ENCODE measurements at regions not wholly inside any gene's neighbourhood (a gene's known extent, or its start where the extent isn't known, plus 50 kb on each side); places are given as distances from the start of the nearest gene placed in this dataset.
"Not testable (repeated sequence)": the region's sequence is repeated elsewhere in the genome, so short reads cannot be mapped to it uniquely, and the experiment has no call there.

- DNase-seq = no peak
These were observed 54.7 kb upstream of the ARSJ start for GRCh38 chr4:114034189-114034588.

DNA sequence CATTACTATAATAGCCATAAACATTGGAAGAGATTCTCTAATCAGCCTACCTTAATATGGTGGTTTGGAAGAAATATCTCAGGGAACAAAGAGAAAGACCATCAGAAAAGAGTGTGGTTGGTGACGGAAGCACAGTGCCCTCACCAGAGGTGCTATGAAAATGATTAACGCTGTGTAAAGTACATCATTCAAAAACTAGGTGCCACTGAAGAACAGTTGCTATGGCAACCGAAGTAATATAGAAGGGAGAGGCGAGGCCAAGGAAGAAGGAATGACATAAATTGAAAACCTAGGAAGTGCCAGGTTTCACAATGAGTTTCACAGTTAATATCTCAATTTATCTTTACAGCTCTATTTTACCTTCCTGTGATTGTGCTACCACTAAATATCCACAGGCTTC is 57.0 kb upstream of the ARSJ start:
- no peak for DNase-seq

- DNase-seq = no peak
These were observed 57.4 kb upstream of the ARSJ start for GRCh38 chr4:114036864-114037263.

DNA sequence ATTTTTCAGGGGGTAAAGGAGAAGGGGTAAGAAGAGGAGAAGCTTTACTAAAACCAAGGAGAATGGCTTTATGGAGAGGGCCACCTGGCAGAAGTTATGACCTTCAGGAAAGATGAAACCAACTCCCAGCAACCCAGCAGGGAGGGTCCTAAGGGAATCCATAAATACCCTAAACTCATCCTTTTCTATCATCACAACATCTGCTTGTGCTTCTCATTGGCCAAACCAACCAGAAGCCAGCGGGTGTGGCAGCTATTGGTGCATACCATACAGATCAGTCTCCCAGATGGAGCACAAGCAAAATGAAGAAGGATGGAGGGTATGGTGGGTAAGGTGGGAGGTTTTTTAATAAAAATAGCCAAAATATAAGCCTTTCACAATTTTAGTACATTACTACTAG is 58.5 kb upstream of the ARSJ start:
- DNase-seq = no peak

DNA sequence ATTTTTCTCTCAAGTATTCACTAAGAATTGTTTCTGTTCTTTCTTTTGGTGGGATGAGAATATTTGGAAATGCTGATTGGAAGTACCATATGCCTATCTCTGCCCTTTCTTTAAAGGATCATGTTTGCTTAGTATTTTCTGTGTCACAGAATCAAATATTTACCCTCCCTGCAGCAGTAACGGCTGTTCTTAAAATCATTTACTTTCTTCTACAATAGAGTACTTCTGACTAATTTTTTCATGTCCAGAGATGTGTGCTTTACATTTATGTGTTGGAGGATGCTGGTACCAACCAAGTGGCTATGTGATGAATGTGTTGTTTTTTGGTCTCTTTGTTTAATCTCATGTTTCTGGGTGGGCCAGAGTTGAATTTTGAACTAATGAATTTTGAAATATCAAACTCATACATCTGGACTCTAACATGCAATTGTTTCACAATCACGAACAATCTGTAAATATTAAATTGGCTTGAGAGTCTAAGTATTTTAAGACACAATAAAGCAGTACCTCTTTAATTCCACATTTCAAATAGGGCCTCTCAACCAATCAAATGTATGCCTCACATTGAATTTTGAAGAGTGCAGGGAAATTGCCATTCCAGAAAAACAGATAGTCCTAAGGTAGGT is 59.4 kb upstream of the ARSJ start:
- DNase-seq = no peak

GRCh38 chr4:114040319-114041116 is 61.1 kb upstream of the ARSJ start:
- no peak for DNase-seq

GRCh38 chr4:114041117-114041475 is 61.6 kb upstream of the ARSJ start:
- DNase-seq = no peak

DNA sequence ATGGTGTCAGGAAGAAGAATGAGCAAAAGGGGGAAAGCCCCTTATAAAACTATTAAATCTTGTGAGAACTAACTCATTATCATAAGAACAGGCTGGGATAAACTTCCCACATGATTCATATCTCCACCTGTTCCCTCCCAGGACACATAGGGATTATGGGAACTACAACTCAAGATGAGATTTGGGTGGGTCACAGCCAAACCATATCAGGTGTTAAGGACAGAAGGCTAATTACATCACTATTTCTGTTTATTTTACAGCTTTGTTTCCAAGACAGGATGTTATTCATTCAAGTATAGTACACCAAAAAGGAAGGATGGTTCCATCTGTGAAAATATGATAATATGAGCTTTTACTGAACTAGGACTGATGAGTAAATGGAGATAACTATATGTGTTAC is 63.7 kb upstream of the ARSJ start:
- DNase-seq = no peak

DNA sequence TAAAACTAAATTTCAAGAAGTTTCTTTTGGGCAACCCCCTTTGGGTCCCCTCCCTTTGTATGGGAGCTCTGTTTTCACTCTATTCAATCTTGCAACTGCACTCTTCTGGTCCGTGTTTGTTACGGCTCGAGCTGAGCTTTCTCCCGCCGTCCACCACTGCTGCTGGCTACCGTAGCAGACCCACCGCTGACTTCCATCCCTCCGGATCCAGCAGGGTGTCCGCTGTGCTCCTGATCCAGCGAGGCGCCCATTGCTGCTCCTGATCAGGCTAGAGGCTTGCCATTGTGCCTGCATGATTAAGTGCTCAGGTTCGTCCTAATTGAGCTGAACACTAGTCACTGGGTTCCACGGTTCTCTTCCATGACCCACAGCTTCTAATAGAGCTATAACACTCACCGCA is 64.9 kb upstream of the ARSJ start:
- not testable (repeated sequence) for DNase-seq

DNA sequence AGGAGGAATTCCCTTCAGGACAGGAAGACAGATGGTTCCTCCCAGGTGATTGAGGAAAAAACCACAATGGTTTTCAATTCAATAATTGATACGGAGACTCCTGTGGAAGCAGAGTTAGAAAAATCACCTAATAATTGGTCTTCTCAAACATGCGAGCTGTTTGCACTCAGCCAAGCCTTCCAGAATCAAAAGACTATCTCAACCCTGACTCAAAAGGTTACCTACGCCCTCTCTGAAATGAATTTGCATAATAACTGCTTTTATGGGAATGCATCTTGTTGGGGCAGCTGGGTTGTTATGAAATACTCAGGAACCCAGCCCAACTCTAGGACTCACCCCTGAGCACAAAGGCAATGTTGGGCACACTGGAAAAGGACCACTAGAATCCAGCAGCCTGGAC is 66.9 kb upstream of the ARSJ start:
- no peak for DNase-seq

DNA sequence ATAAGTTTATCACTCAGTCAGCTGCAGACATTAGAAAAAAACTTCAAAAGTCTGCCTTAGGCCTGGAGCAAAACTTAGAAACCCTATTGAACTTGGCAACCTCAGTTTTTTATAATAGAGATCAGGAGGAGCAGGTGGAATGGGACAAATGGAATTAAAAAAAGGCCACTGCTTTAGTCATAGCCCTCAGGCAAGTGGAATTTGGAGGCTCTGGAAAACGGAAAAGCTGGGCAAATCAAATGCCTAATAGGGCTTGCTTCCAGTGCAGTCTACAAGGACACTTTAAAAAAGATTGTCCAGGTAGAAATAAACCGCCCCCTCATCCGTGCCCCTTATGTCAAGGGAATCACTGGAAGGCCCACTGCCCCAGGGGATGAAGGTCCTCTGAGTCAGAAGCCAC is 68.7 kb upstream of the ARSJ start:
- DNase-seq = not testable (repeated sequence)

GRCh38 chr4:114052227-114052626 is 72.8 kb upstream of the ARSJ start:
- no peak for DNase-seq

DNA sequence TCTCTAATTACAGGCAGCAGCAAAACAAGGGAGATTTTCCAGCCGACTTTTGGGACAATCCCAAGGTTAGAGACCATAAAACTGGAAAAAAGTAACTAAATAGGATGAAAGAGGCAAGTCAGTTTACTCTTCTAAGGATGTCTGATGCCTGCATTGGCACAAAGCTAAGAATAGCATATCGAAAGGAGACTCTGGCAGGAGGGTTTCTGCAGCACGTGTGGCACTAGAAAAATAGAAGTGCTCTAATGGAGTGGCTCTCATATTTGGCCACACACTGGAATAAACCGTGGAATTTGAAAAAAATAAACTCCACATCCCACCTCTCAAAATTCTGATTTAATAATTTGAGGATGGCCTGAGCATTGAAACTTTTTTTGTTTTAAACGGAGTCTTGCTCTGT is 77.2 kb upstream of the ARSJ start:
- no peak for DNase-seq

- DNase-seq = no peak
These were observed 78.3 kb upstream of the ARSJ start for GRCh38 chr4:114057746-114058145.

DNA sequence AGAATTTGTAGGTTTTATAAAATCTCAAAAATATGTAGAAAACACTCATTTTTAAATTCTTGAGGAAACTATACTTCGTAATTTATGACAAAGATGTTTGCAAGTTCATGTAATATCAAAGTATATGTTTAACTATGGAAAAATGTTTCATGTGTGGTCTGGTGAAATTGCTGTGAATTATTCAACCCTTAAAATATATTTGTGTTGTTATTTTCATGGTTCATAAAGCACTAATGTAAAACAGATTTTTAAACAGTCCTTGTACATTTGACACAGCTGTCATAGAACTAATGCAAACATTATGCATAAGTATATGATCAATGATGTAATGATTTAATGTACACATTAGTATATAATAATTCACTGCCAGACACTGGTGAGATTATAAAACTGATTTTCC is 83.1 kb upstream of the ARSJ start:
- no peak for DNase-seq

DNA sequence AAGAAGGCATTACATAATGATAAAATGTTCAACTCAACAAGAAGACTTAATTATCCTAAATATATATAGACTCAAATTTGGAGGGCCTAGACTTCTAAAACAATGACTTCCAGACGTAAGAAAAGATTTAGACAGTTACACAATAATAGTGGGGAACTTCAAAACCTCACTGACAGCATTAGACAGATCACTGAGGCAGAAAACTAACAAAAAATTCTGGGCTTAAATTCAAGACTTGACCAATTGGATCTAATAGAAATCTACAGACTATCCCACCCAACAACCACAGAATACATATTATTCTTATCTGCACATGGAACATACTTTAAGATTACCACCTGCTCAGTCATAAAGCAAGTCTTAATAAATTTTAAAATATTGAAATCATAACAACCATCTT is 93.3 kb upstream of the ARSJ start:
- no peak for DNase-seq

DNA sequence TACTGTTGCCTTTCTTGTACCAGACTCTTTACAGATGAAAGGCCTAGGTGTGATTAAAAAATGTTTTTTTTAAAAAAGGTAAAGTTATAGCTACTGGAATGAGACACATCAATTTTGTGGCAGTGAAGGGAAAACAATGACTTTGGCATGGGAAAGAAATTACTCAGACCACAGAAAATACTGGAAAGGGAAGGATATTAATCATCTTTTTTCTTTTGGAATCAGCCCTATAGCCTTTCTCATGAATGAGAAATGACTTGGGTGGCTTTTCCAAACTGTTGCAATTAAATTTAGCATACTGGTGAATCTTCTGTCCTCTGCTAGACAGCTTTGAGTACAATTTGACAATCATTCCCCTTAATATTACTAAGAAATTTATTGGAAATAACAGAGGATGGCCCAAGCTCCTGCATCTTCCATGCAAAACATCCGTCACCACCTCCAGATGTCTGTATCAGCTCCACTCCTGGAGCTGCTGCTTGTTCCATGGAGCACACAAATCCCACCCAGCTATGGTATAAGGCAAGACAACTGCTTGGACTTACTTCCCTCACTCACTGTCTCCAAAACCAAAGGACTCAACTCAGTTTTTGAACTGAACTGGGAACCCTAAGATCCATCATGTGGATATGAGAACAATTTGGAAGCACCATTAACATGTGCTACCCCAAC is 97.6 kb upstream of the ARSJ start:
- no peak for DNase-seq

DNA sequence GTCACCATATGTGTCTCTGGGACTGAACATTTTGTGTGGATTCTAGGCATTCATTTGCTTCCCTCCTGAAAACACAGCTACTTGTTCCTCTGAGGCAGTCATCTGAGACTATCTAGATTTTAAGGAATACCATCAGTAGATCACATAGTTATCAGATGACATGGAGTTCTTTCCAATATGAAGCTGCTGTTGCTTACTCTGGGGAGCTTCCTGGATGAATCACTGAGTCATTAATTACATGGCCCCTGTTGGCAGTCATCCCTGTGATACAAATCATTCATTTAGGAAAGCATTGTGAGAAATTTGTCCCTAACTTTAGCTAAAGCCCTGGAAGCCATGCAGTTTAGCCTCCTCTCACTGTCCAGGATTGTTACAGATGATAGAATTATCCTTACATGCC is 98.2 kb upstream of the ARSJ start:
- no peak for DNase-seq

DNA sequence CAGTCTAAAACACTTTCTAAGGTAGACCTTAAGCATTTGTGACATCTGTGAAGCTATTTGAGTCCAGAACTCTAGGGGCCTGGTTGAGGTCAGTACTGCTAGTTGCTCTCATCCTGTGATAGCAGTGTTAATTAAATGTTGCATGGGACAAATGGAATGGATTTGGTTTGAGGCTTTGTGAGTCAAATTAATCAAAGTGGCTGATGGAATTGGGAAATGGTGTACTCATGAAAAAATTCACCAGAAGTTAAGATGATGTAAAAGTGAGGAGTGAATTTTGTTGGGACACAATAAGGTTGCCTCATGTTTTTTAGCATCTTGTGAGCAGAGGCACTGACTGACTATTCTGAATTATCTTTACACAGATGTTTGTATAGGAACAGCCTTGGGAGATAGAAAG is 99.2 kb upstream of the ARSJ start:
- no peak for DNase-seq

GRCh38 chr4:114081783-114082182 is 102.3 kb upstream of the ARSJ start:
- no peak for DNase-seq

DNA sequence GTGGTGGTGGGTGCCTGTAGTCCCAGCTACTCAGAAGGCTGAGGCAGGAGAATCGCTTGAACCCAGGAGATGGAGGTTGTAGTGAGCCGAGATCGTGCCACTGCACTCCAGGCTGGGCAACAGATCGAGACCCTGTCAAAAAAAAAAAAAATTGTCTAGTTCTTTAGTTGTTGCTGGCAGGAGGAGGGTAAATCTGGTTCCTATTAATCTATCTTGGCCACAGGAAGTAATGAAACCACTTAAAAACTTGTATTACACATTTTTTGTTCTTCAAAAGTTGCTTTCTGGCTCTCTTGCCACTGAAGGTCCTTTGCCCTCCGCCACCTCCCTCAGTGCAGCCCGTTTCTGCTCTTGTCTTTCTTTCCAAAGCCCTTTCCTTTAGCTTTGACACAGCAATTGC is 102.9 kb upstream of the ARSJ start:
- DNase-seq = no peak

- DNase-seq = no peak
These were observed 106.3 kb upstream of the ARSJ start for GRCh38 chr4:114085611-114086345.

- DNase-seq = no peak
These were observed 108.3 kb upstream of the ARSJ start for GRCh38 chr4:114087596-114088230.
